Activated CD8-positive, alpha-beta T cell treated with anti-CD3 and anti-CD28 coated beads, Interleukin-2, amount 10 ng/mL, durations not matched to agents 7 days and 5 days (primary cell): ENCODE measurements at regions not wholly inside any gene's neighbourhood (a gene's known extent, or its start where the extent isn't known, plus 50 kb on each side); places are given as distances from the start of the nearest gene placed in this dataset.

Source experiments
- ATAC-seq: fragments of 150-1000 bp; cut with Tn5 transposase; one replicate; pipeline ENCODE4 v1.10.0; 2021; ENCODE audit warnings: moderate library complexity
- CTCF ChIA-PET: fragments of 350-600 bp; sonication (Branson Sonifier 250); formaldehyde crosslinking; loops from one replicate; lab custom pipeline; 2021; ENCODE audit warnings: antibody characterized with exemption; lab: Charles Lee
- POLR2A ChIA-PET: fragments of 350-600 bp; sonication (Branson Sonifier 250); formaldehyde crosslinking; loops from one replicate; lab custom pipeline; 2021; ENCODE audit warnings: antibody characterized with exemption; lab: Charles Lee
- DNase-seq: peaks from one replicate; pipeline ENCODE4 v3.0.0-alpha.2; 2020
- H3K27ac Mint-ChIP-seq: one replicate; pipeline ENCODE4 v1.8.0; 2021; ENCODE audit warnings: mild to moderate bottlenecking, mixed read lengths
- H3K27me3 Mint-ChIP-seq: one replicate; pipeline ENCODE4 v1.8.0; 2021; ENCODE audit warnings: low read depth, mixed read lengths
- H3K36me3 Mint-ChIP-seq: one replicate; pipeline ENCODE4 v1.8.0; 2021; ENCODE audit warnings: low read depth, mixed read lengths
- H3K4me1 Mint-ChIP-seq: one replicate; pipeline ENCODE4 v1.8.0; 2021; ENCODE audit warnings: low read depth, mixed read lengths
- H3K4me3 Mint-ChIP-seq: one replicate; pipeline ENCODE4 v1.8.0; 2021; ENCODE audit warnings: mild to moderate bottlenecking, mixed read lengths
- H3K9me3 Mint-ChIP-seq: one replicate; pipeline ENCODE4 v1.8.0; 2022; ENCODE audit warnings: mixed read lengths; ENCODE audit not compliant: insufficient read depth

- H3K4me1 Mint-ChIP-seq, result no peaks in the 10 kb centered on the region
- H3K36me3 Mint-ChIP-seq, result no peaks in the 10 kb centered on the region
- CTCF ChIA-PET, result no interaction called here
- DNase-seq (no peak), ATAC-seq (no peak)
- POLR2A ChIA-PET, result no interaction called here
- no peak overlapping the region for H3K27ac Mint-ChIP-seq
- H3K4me3 Mint-ChIP-seq, result no peak overlapping the region
- no peaks in the 10 kb centered on the region for H3K27me3 Mint-ChIP-seq
- H3K9me3 Mint-ChIP-seq, result no peaks in the 10 kb centered on the region
These were observed 454.6 kb downstream of the CETN3 start for GRCh38 chr5:89954916-89955315.

GRCh38 chr5:89951876-89952275 lies 457.7 kb downstream of the CETN3 start:
- DNase-seq (no peak), ATAC-seq (no peak)
- Mint-ChIP-seq H3K36me3 (no peaks in the 10 kb centered on the region), H3K4me1 (no peaks in the 10 kb centered on the region), H3K9me3 (no peaks in the 10 kb centered on the region), H3K27me3 (no peaks in the 10 kb centered on the region), H3K27ac (no peak overlapping the region), H3K4me3 (no peak overlapping the region)
- CTCF ChIA-PET, result no interaction called here
- POLR2A ChIA-PET, result no interaction called here

- no peak for DNase-seq
- H3K27ac Mint-ChIP-seq, result no peak overlapping the region
- H3K27me3 Mint-ChIP-seq, result no peaks in the 10 kb centered on the region
These were observed 459.3 kb downstream of the CETN3 start for GRCh38 chr5:89950234-89950633.

GRCh38 chr5:89948977-89949376 lies 460.6 kb downstream of the CETN3 start:
- no peaks in the 10 kb centered on the region for H3K36me3 Mint-ChIP-seq
- H3K4me1 Mint-ChIP-seq, result no peaks in the 10 kb centered on the region
- ChIA-PET CTCF (no interaction called here), POLR2A (no interaction called here)
- no peak for DNase-seq
- no peak overlapping the region for H3K4me3 Mint-ChIP-seq
- no peaks in the 10 kb centered on the region for H3K9me3 Mint-ChIP-seq
- H3K27ac Mint-ChIP-seq, result no peak overlapping the region
- no peaks in the 10 kb centered on the region for H3K27me3 Mint-ChIP-seq
- ATAC-seq, result no peak

More at GRCh38 chr5:89950234-89950633, 459.3 kb downstream of the CETN3 start:
- Mint-ChIP-seq H3K9me3 (no peaks in the 10 kb centered on the region), H3K36me3 (no peaks in the 10 kb centered on the region), H3K4me3 (no peak overlapping the region), H3K4me1 (no peaks in the 10 kb centered on the region)
- CTCF ChIA-PET, result no interaction called here
- POLR2A ChIA-PET, result no interaction called here
- no peak for ATAC-seq

GRCh38 chr5:89946916-89947315 lies 462.6 kb downstream of the CETN3 start:
- no peaks in the 10 kb centered on the region for H3K27me3 Mint-ChIP-seq
- POLR2A ChIA-PET, result no interaction called here
- no peak overlapping the region for H3K27ac Mint-ChIP-seq

GRCh38 chr5:89946508-89946907 lies 463.0 kb downstream of the CETN3 start:
- H3K4me3 Mint-ChIP-seq, result no peak overlapping the region
- ChIA-PET CTCF (no interaction called here), POLR2A (no interaction called here)
- H3K27me3 Mint-ChIP-seq, result no peaks in the 10 kb centered on the region
- no peaks in the 10 kb centered on the region for H3K4me1 Mint-ChIP-seq
- ATAC-seq, result no peak
- no peak for DNase-seq
- no peak overlapping the region for H3K27ac Mint-ChIP-seq
- no peaks in the 10 kb centered on the region for H3K9me3 Mint-ChIP-seq
- H3K36me3 Mint-ChIP-seq, result no peaks in the 10 kb centered on the region

More at GRCh38 chr5:89946916-89947315, 462.6 kb downstream of the CETN3 start:
- H3K4me1 Mint-ChIP-seq, result no peaks in the 10 kb centered on the region
- DNase-seq (no peak), ATAC-seq (no peak)
- H3K36me3 Mint-ChIP-seq, result no peaks in the 10 kb centered on the region
- H3K9me3 Mint-ChIP-seq, result no peaks in the 10 kb centered on the region
- CTCF ChIA-PET, result no interaction called here
- H3K4me3 Mint-ChIP-seq, result no peak overlapping the region

GRCh38 chr5:89942171-89942570 lies 467.4 kb downstream of the CETN3 start:
- H3K4me3 Mint-ChIP-seq, result no peak overlapping the region
- H3K27ac Mint-ChIP-seq, result no peak overlapping the region
- POLR2A ChIA-PET, result no interaction called here
- no peaks in the 10 kb centered on the region for H3K9me3 Mint-ChIP-seq
- no peak for DNase-seq
- H3K36me3 Mint-ChIP-seq, result no peaks in the 10 kb centered on the region
- H3K4me1 Mint-ChIP-seq, result no peaks in the 10 kb centered on the region
- no peak for ATAC-seq
- H3K27me3 Mint-ChIP-seq, result no peaks in the 10 kb centered on the region
- CTCF ChIA-PET, result no interaction called here

- Mint-ChIP-seq H3K4me1 (no peaks in the 10 kb centered on the region), H3K27me3 (no peaks in the 10 kb centered on the region), H3K27ac (no peak overlapping the region), H3K4me3 (no peak overlapping the region), H3K9me3 (no peaks in the 10 kb centered on the region), H3K36me3 (no peaks in the 10 kb centered on the region)
- ChIA-PET CTCF (no interaction called here), POLR2A (no interaction called here)
- DNase-seq (no peak), ATAC-seq (no peak)
These were observed 473.0 kb downstream of the CETN3 start for GRCh38 chr5:89936576-89936975.

- H3K9me3 Mint-ChIP-seq, result no peaks in the 10 kb centered on the region
- ChIA-PET POLR2A (no interaction called here), CTCF (no interaction called here)
- H3K4me1 Mint-ChIP-seq, result no peaks in the 10 kb centered on the region
- ATAC-seq (no peak), DNase-seq (no peak)
- no peaks in the 10 kb centered on the region for H3K27me3 Mint-ChIP-seq
- H3K27ac Mint-ChIP-seq, result no peak overlapping the region
- H3K4me3 Mint-ChIP-seq, result no peak overlapping the region
- no peaks in the 10 kb centered on the region for H3K36me3 Mint-ChIP-seq
These were observed 475.5 kb downstream of the CETN3 start for GRCh38 chr5:89934069-89934468.

GRCh38 chr5:89932771-89933181 lies 476.8 kb downstream of the CETN3 start:
- no peak overlapping the region for H3K4me3 Mint-ChIP-seq
- H3K27me3 Mint-ChIP-seq, result no peaks in the 10 kb centered on the region
- no peak overlapping the region for H3K27ac Mint-ChIP-seq
- ChIA-PET POLR2A (no interaction called here), CTCF (no interaction called here)
- H3K4me1 Mint-ChIP-seq, result no peaks in the 10 kb centered on the region
- H3K36me3 Mint-ChIP-seq, result no peaks in the 10 kb centered on the region
- ATAC-seq (no peak), DNase-seq (no peak)
- H3K9me3 Mint-ChIP-seq, result no peaks in the 10 kb centered on the region

- ATAC-seq, result no peak
- Mint-ChIP-seq H3K4me3 (no peak overlapping the region), H3K27ac (no peak overlapping the region), H3K4me1 (no peaks in the 10 kb centered on the region), H3K27me3 (no peaks in the 10 kb centered on the region), H3K36me3 (no peaks in the 10 kb centered on the region), H3K9me3 (no peaks in the 10 kb centered on the region)
- CTCF ChIA-PET, result no interaction called here
- no peak for DNase-seq
- POLR2A ChIA-PET, result no interaction called here
These were observed 478.8 kb downstream of the CETN3 start for GRCh38 chr5:89930591-89931392.

GRCh38 chr5:89929834-89930233 lies 479.7 kb downstream of the CETN3 start:
- ATAC-seq, result no peak
- ChIA-PET CTCF (no interaction called here), POLR2A (no interaction called here)
- Mint-ChIP-seq H3K27ac (no peak overlapping the region), H3K9me3 (no peaks in the 10 kb centered on the region), H3K4me3 (no peak overlapping the region), H3K27me3 (no peaks in the 10 kb centered on the region), H3K36me3 (no peaks in the 10 kb centered on the region), H3K4me1 (no peaks in the 10 kb centered on the region)
- DNase-seq, result no peak

- ATAC-seq (no peak), DNase-seq (no peak)
- H3K4me1 Mint-ChIP-seq, result no peaks in the 10 kb centered on the region
- ChIA-PET CTCF (no interaction called here), POLR2A (no interaction called here)
- no peak overlapping the region for H3K4me3 Mint-ChIP-seq
- H3K27ac Mint-ChIP-seq, result no peak overlapping the region
- H3K9me3 Mint-ChIP-seq, result no peaks in the 10 kb centered on the region
- H3K36me3 Mint-ChIP-seq, result no peaks in the 10 kb centered on the region
- H3K27me3 Mint-ChIP-seq, result no peaks in the 10 kb centered on the region
These were observed 480.4 kb downstream of the CETN3 start for GRCh38 chr5:89929173-89929572.
